Esophagus (tissue), 2 donors: ENCODE measurements at regions not wholly inside any gene's neighbourhood (a gene's known extent, or its start where the extent isn't known, plus 50 kb on each side); places are given as distances from the start of the nearest gene placed in this dataset.

Experiments used
- H3K27ac ChIP-seq, 2 donors: one replicate each; pipeline ENCODE4 v1.5.1; 2013; ENCODE audit warnings: low read depth in 2 of 2, mild to moderate bottlenecking in 2 of 2, inconsistent platforms in 1 of 2, low read length in 1 of 2, moderate library complexity in 1 of 2
- H3K27me3 ChIP-seq, 2 donors: one replicate each; pipeline ENCODE4 v1.6.1; 2013; ENCODE audit warnings: low read length in 2 of 2, control low read depth in 1 of 2, mild to moderate bottlenecking in 1 of 2; ENCODE audit not compliant: insufficient read depth in 2 of 2, control insufficient read depth in 1 of 2
- H3K36me3 ChIP-seq, 2 donors: one replicate each; pipeline ENCODE4 v1.6.1; 2013; ENCODE audit warnings: low read length in 1 of 2; ENCODE audit not compliant: control insufficient read depth in 2 of 2, insufficient read depth in 2 of 2
- H3K4me1 ChIP-seq, 2 donors: one replicate each; pipeline ENCODE4 v1.6.1; 2013; ENCODE audit warnings: low read length in 1 of 2; ENCODE audit not compliant: control insufficient read depth in 2 of 2, insufficient read depth in 2 of 2
- H3K4me3 ChIP-seq, 2 donors: one replicate each; pipeline ENCODE4 v1.5.1; 2013; ENCODE audit warnings: low read length in 2 of 2, mild to moderate bottlenecking in 2 of 2, low read depth in 1 of 2, moderate library complexity in 1 of 2
- H3K9me3 ChIP-seq, 2 donors: one replicate each; pipeline ENCODE4 v1.6.1; 2013; ENCODE audit warnings: mild to moderate bottlenecking in 2 of 2, low read depth in 1 of 2, low read length in 1 of 2, moderate library complexity in 1 of 2; ENCODE audit not compliant: control insufficient read depth in 2 of 2, insufficient read depth in 1 of 2
- WGBS, 2 donors: extraction: QIAGEN DNeasy Blood & Tissue Kit; methylation state at CpG; one replicate each; pipeline ENCODE4 v1.1.7; 2013; 5-methylcytosine and 5-hydroxymethylcytosine counted together
- donor health status: healthy with polysubstance abuse.
- donor health status: Bipolar disorder and iron deficiency.

DNA sequence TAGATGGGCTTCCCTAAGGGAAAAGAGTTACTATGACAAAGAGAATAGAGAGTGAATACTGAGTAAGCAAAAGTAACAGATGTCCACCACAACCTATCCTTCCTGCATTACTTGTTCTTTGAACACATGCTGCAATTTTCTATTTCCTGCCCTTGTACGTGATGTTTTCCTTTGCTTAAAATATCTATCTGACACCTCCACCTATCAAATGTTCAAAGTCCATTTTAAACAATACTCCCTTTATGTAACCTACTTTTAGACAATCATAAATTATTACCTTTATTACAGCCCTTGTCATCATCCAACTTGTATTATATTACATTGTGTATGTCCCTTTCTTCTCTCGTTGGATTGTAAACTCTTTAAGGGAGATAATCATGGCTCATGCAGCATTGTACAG, 147.2 kb upstream of the DYRK2 start:
- Histone ChIP-seq H3K27me3 (no peaks in the 10 kb centered on the region), H3K9me3 (no peaks in the 10 kb centered on the region), H3K27ac (no peak overlapping the region), H3K4me1 (no peaks in the 10 kb centered on the region), H3K36me3 (no peaks in the 10 kb centered on the region), H3K4me3 (no peak overlapping the region)
- 31 to 37% methylated on average over 2 of the region's 2 CpGs for WGBS, 2 donors

DNA sequence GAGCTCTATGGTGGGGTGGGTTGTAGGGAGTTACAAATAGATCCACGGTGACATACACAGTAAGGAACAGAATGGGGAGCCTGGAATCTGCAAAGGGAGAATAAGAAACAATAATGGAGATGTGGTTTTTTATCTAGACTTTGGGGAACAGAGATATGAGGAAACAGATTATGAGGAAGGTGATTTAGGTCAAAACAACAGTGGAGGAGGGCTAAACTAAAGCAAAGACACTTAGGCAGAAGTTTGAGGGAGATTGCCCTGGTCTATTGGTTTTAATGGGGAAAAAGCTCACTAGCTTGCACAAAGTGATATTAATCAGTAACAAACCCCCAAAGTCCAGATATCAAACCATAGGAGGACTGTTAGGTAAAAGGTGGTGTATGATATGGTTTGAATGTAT, 144.5 kb upstream of the DYRK2 start:
- H3K9me3 ChIP-seq = no peaks in the 10 kb centered on the region
- no peak overlapping the region for H3K27ac ChIP-seq
- 74 to 81% methylated on average over 1 of the region's 1 CpG for whole genome bisulfite sequencing, 2 donors
- H3K4me3 ChIP-seq = no peak overlapping the region
- no peaks in the 10 kb centered on the region for H3K27me3 ChIP-seq
- H3K36me3 ChIP-seq = no peaks in the 10 kb centered on the region
- H3K4me1 ChIP-seq = no peaks in the 10 kb centered on the region

DNA sequence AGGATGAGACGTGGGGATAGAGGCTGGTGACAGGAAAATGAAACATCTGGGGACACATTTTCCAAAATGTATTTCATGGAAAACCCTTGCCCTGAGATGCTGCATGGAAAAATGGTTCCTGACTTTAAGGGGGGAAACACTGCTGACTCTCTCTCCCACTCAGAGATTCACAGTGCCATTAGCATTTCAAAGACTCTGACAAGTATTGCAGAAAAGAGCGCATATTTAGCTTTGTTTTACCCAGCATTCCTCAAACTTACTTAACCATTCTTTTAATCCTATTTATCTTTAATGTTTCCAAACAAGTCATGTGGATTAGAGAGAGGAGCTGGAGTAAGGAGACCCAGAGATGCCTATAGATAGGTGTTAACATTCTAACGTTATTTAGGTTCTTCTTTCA, 141.8 kb upstream of the DYRK2 start:
- Histone ChIP-seq H3K27me3 (no peaks in the 10 kb centered on the region), H3K27ac (no peak overlapping the region), H3K9me3 (no peaks in the 10 kb centered on the region), H3K4me1 (no peaks in the 10 kb centered on the region), H3K36me3 (no peaks in the 10 kb centered on the region), H3K4me3 (no peak overlapping the region)
- 62 to 74% methylated on average over 3 of the region's 3 CpGs for WGBS, 2 donors

DNA sequence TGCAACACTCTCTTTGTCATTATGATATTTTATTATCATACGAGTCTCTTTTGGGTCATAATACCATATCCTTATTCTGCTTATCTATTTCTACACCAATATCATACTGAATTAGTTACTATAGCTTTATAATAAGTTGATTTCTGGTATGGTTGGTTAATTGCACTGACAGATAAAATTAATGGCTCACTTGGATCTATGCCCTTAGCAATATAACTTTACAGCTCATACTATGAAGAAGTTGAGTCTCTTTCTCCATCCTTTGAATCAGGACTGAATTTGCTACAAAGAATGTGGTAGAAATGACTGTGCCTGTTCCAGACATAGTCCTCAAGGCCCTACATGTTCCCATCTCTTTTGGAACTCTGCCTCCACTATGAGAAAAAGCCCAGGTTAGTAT, 139.7 kb upstream of the DYRK2 start:
- WGBS, 2 donors = 84 to 95% methylated on average over 1 of the region's 1 CpG
- Histone ChIP-seq H3K27me3 (no peaks in the 10 kb centered on the region), H3K4me3 (no peak overlapping the region), H3K9me3 (no peaks in the 10 kb centered on the region), H3K27ac (no peak overlapping the region), H3K36me3 (no peaks in the 10 kb centered on the region), H3K4me1 (no peaks in the 10 kb centered on the region)

DNA sequence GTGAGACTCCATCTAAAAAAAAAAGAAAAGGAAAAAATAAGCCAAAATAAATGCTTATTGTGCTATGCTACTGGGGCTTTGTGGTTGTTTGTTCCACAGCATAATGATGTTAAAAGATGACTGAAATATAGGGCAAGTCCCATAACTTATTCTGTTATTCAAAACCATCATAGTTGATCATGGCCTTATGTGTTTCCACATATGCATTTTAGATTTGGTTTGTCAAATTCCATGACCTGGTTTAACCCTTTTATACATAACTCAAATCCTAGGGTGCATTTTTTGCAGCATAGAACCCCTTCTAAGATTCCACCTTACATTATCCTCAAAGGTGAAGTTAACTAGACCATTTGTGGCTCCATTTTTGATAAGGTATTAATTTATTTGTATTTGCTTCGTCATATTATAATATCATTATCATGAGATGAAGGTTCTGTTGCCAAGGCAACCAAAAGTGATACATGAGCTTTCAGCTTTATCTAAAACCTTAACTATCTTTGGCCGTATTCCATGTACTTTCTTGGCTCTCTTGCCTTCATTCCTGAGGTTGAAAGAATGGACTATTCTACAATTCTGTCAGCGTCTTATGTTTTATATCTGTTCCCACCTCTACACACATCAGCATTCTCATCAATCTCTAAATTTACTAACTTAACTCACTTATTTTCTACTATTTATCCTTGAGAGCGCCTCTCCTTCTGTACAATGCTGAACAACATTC, 138.7 kb upstream of the DYRK2 start:
- H3K27me3 ChIP-seq = no peaks in the 10 kb centered on the region
- H3K36me3 ChIP-seq = no peaks in the 10 kb centered on the region
- WGBS, 2 donors = 69 to 73% methylated on average over 4 of the region's 4 CpGs
- no peak overlapping the region for H3K27ac ChIP-seq
- no peaks in the 10 kb centered on the region for H3K9me3 ChIP-seq
- peaks cover 0 to under 1% of the 10 kb centered on the region in 2 donors for H3K4me1 ChIP-seq
- no peak overlapping the region for H3K4me3 ChIP-seq

DNA sequence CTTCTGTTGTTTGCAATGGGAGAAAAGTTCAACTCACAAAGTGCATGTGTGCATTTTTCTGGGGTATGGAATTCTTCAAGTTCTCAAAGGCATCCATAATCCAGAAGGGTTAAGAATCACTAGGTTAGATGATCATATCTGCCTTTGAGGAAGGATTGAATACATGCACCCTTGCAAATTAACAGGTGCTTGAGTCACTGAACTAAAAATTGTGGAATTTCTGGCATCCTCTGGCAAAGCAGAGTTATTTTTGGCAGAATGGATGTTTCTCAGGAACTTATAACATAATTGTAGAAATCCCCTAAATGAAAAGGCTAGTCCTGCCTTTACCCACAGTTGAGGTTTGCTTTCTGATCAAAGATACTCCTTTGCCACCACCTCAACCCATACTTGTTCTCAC, 136.5 kb upstream of the DYRK2 start:
- H3K4me3 ChIP-seq = no peak overlapping the region
- peaks cover 3 to 5% of the 10 kb centered on the region in 2 donors for H3K4me1 ChIP-seq
- H3K27me3 ChIP-seq = no peaks in the 10 kb centered on the region
- no peaks in the 10 kb centered on the region for H3K36me3 ChIP-seq
- no peaks in the 10 kb centered on the region for H3K9me3 ChIP-seq
- H3K27ac ChIP-seq = no peak overlapping the region

DNA sequence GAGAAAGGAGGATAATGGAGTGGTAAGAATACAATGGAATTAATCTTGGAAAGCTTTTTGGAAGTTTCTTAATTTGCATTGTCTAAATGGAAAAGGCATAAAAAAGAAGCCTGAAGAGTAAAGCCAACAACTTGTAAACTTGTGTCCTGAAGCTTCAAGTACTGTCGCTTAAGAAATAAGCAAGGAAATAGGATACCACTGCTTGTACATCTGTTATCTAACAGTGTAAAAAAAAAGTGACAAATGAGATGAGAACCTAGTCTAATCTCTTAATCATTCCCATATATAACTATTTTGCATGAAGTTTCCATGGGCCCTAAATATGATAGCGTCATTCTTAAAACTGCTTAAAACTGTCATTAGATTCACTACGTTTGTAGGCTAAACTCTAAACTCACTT, 134.0 kb upstream of the DYRK2 start:
- 78 to 91% methylated on average over 3 of the region's 3 CpGs for WGBS, 2 donors
- Histone ChIP-seq H3K27me3 (no peaks in the 10 kb centered on the region), H3K4me1 (peaks cover 3 to 10% of the 10 kb centered on the region in 2 donors), H3K4me3 (no peak overlapping the region), H3K9me3 (no peaks in the 10 kb centered on the region), H3K36me3 (no peaks in the 10 kb centered on the region), H3K27ac (no peak overlapping the region)

DNA sequence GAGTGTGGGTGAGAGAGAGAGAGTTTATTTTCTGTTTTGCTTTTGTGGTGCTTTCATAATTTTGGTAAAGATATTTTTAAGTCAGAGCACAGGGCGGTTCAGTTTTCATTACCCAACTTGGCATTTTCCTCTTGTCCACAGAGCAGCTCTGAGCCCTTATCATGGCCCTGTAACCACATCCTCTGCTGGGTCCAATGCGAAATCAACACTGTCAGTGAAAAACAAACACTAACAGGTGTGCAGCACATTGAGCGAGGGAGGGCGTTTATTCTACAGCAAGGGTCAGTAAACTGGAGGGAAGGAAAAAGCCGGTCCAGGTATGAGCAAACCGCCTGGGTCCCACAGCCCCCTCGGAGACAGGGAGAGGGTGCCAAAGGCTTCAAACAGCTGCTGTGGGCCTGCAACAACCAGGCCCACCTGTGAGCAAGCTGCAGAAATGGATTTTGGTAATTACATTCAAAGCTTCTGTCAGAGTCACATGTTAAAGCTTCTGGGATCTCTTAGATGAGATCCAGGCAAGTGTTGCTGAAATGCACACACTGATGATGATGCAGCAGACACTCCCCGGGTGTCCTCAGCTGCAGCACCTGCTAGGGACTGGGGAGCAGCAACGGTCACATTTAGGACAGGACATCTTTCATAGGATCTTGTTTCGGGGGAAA, 132.7 kb upstream of the DYRK2 start:
- H3K36me3 ChIP-seq = no peaks in the 10 kb centered on the region

DNA sequence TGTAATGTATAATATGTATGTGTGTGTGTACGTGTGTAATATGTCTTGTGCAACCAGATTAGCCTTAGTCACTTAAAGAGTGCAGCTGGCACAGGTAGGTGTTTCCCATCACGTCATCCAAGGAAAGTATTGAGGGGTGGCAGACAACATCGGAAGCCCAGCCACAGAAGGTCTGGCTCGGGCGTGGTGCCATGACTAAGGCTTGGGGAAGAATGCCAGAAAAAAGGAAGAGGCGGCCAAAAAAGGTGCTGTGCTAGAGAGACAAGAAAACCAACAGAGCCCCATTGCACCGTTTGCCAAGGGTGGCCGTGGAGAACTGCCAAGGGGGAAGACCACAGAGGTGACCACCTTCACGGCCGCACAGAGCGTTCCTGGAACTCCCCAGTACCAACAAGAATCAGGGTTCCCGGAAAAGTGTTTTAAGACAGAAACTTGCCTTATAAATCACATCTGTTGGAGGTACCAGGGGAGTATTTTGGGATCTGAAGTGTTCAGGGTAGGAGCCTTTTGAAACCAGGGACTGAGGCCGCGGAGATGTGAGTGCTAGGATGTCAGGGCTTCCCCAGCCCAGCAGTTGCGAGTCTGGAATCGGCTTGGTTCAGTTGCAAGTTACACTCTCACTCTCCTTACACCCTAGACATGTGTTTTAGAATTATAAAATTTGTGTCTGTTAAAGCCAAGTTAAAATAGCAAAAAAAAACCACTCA, 131.2 kb upstream of the DYRK2 start:
- Histone ChIP-seq H3K4me1 (peaks cover 3 to 10% of the 10 kb centered on the region in 2 donors), H3K36me3 (no peaks in the 10 kb centered on the region), H3K9me3 (no peaks in the 10 kb centered on the region), H3K4me3 (no peak overlapping the region), H3K27ac (peak overlapping the region; percentile 72 to 74), H3K27me3 (no peaks in the 10 kb centered on the region)
- 41 to 54% methylated on average over 16 of the region's 16 CpGs for WGBS, 2 donors

More for the DNA sequence above, 132.7 kb upstream of the DYRK2 start:
- Histone ChIP-seq H3K27me3 (no peaks in the 10 kb centered on the region), H3K9me3 (no peaks in the 10 kb centered on the region), H3K4me1 (peaks cover 3 to 10% of the 10 kb centered on the region in 2 donors), H3K4me3 (no peak overlapping the region), H3K27ac (peak overlapping the region in 1 of 2 donors; percentile 34)
- 60 to 76% methylated on average over 10 of the region's 10 CpGs for WGBS, 2 donors
